Gastrocnemius medialis (tissue), 4 donors: ENCODE measurements at regions not wholly inside any gene's neighbourhood (a gene's known extent, or its start where the extent isn't known, plus 50 kb on each side); places are given as distances from the start of the nearest gene placed in this dataset.

ENCODE experiments used
- POLR2A ChIP-seq, 2 donors: fragments of 450-650 bp; IDR thresholded peaks; one replicate each; pipeline ENCODE4 v1.6.1; 2017; ENCODE audit warnings: antibody characterized with exemption in 2 of 2, mild to moderate bottlenecking in 2 of 2, moderate library complexity in 2 of 2
- TF ChIP-seq, protein P1 (sequence below), 5 experiments: fragments of 450-650 bp in 3 of 5; fragments of 200-600 bp in 2 of 5; sonication (generic) in 2 of 5; IDR thresholded peaks in 4 of 5; conservative IDR thresholded peaks in 1 of 5; 1 replicate in 4 of 5; 2 replicates in 1 of 5; pipeline ENCODE4 v1.5.1; 2016 to 2019; ENCODE audit warnings: antibody characterized with exemption in 5 of 5, mild to moderate bottlenecking in 3 of 5, moderate library complexity in 3 of 5

DNA sequence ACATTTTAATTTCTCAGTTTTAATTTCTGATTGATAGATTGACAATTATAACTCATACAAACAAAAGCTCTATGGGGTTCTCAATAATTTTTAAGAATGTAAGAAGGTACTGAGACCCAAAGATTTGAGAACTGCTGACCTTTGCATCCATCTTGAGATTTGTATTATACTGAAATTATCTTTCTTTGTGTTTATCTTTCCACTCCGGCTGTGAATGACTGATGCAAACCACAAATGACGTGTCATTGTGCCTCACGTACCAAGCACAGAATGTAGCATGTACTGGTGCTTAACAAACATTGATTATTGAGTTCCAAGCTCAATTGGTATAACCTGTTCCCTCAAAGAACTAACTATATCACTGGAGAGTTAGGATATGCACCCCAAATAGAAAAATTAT, 152.1 kb upstream of the SMLR1 start:
- no peak for TF ChIP-seq POLR2A (IDR thresholded peaks at IDR 0.05)
- TF ChIP-seq, protein P1, sequence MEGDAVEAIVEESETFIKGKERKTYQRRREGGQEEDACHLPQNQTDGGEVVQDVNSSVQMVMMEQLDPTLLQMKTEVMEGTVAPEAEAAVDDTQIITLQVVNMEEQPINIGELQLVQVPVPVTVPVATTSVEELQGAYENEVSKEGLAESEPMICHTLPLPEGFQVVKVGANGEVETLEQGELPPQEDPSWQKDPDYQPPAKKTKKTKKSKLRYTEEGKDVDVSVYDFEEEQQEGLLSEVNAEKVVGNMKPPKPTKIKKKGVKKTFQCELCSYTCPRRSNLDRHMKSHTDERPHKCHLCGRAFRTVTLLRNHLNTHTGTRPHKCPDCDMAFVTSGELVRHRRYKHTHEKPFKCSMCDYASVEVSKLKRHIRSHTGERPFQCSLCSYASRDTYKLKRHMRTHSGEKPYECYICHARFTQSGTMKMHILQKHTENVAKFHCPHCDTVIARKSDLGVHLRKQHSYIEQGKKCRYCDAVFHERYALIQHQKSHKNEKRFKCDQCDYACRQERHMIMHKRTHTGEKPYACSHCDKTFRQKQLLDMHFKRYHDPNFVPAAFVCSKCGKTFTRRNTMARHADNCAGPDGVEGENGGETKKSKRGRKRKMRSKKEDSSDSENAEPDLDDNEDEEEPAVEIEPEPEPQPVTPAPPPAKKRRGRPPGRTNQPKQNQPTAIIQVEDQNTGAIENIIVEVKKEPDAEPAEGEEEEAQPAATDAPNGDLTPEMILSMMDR (IDR thresholded peaks at IDR 0.05 in 4 of 5, conservative IDR thresholded peaks at IDR 0.05 in 1 of 5) = no peak
